PC-9 (cell line): ENCODE measurements at regions not wholly inside any gene's neighbourhood (a gene's known extent, or its start where the extent isn't known, plus 50 kb on each side); places are given as distances from the start of the nearest gene placed in this dataset.

Experiments
- CTCF ChIP-seq: fragments of 200-600 bp; sonication (generic); conservative IDR thresholded peaks from 2 replicates; pipeline ENCODE4 v1.6.1; 2017; ENCODE audit warnings: mixed run types, antibody characterized with exemption, mild to moderate bottlenecking, moderate library complexity
- EZH2 ChIP-seq: fragments of 200-600 bp; sonication (generic); IDR thresholded peaks from 2 replicates; pipeline ENCODE4 v1.8.0; 2017; ENCODE audit warnings: antibody characterized with exemption, low read depth

GRCh38 chr15:96014939-96015338, 315.6 kb upstream of the NR2F2 start:
- TF ChIP-seq CTCF (no peak), EZH2 (no peak)
